Endothelial cell of umbilical vein (primary cell): ENCODE measurements at regions not wholly inside any gene's neighbourhood (a gene's known extent, or its start where the extent isn't known, plus 50 kb on each side); places are given as distances from the start of the nearest gene placed in this dataset.

Source experiments
- BruUV-seq: library from RNA; stranded (reverse); fragments of 400-500 nt; replicated peaks from 2 replicates; lab custom pipeline; 2021; lab: Mats Ljungman, UMichigan
- CTCF ChIA-PET: fragments of 300-600, 350-600 bp; sonication (Branson Sonifier 250); formaldehyde crosslinking; loops from one replicate; lab custom pipeline; 2021; ENCODE audit warnings: antibody characterized with exemption, inconsistent platforms; lab: Charles Lee
- POLR2A ChIA-PET: fragments of 300-600, 350-600 bp; sonication (Branson Sonifier 250); formaldehyde crosslinking; loops from one replicate; lab custom pipeline; 2021; ENCODE audit warnings: antibody characterized with exemption, inconsistent platforms; lab: Charles Lee
- DNase-seq: peaks from one replicate; pipeline ENCODE4 v3.0.0-alpha.2; 2011; ENCODE audit warnings: low read depth, low spot score
- FAIRE-seq: peaks from 2 replicates; lab custom pipeline; 2011; peaks lifted over from hg19 to GRCh38; lab: Jason Lieb, UNC
- H2AFZ ChIP-seq: 2 replicates; pipeline ENCODE4 v1.6.0; 2012; ENCODE audit warnings: low read depth, low read length, control low read depth, inconsistent platforms
- H3K27ac ChIP-seq: 2 replicates; pipeline ENCODE4 v1.5.1; 2011; ENCODE audit warnings: low read depth, mild to moderate bottlenecking, control low read depth, low read length, moderate library complexity; ENCODE audit not compliant: insufficient read depth
- H3K27me3 ChIP-seq, 2 experiments: 2 replicates each; pipeline versions ENCODE4 v1.6.0 to v1.6.1; 2011; ENCODE audit warnings: low read length in 2 of 2, mixed read lengths in 1 of 2; ENCODE audit not compliant: control insufficient read depth in 2 of 2, insufficient read depth in 2 of 2
- H3K36me3 ChIP-seq, 2 experiments: 2 replicates in 1 of 2; 3 replicates in 1 of 2; pipeline ENCODE4 v1.5.1; 2011; ENCODE audit warnings: low read length in 2 of 2, mild to moderate bottlenecking in 1 of 2, moderate library complexity in 1 of 2; ENCODE audit not compliant: control insufficient read depth in 2 of 2, insufficient read depth in 2 of 2; ENCODE audit errors: extremely low read depth in 1 of 2
- H3K4me1 ChIP-seq: 3 replicates; pipeline ENCODE4 v1.5.1; 2011; ENCODE audit warnings: mild to moderate bottlenecking, low read length; ENCODE audit not compliant: control insufficient read depth, insufficient read depth; ENCODE audit errors: extremely low read depth
- H3K4me2 ChIP-seq: 2 replicates; pipeline ENCODE4 v1.6.1; 2011; ENCODE audit warnings: low read length, control low read depth, mixed read lengths; ENCODE audit not compliant: insufficient read depth
- H3K4me3 ChIP-seq, 3 experiments: fragments of 200-600 bp in 1 of 3; sonication (generic), shearing (Covaris generic) in 1 of 3; replicated peaks in 1 of 3; 2 replicates each; pipeline ENCODE4 v1.5.1; 2011 to 2016; ENCODE audit warnings: control low read depth in 3 of 3, low read length in 3 of 3, mild to moderate bottlenecking in 2 of 3, inconsistent platforms in 1 of 3, low read depth in 1 of 3, moderate library complexity in 1 of 3; ENCODE audit not compliant: insufficient read depth in 1 of 3
- H3K79me2 ChIP-seq: 2 replicates; pipeline ENCODE4 v1.6.0; 2012; ENCODE audit warnings: low read length, inconsistent platforms; ENCODE audit not compliant: control insufficient read depth, insufficient read depth
- H3K9ac ChIP-seq: replicated peaks from 2 replicates; pipeline ENCODE3; 2011; ENCODE audit warnings: low read length, control low read depth; ENCODE audit not compliant: insufficient read depth; ENCODE audit errors: extremely low read depth
- H3K9me1 ChIP-seq: replicated peaks from 3 replicates; pipeline ENCODE4 v1.6.0; 2011; ENCODE audit warnings: mild to moderate bottlenecking, low read length; ENCODE audit not compliant: control insufficient read depth, insufficient read depth; ENCODE audit errors: extremely low read depth
- H3K9me3 ChIP-seq: replicated peaks from 2 replicates; pipeline ENCODE4 v1.5.1; 2012; ENCODE audit warnings: low read length, inconsistent platforms; ENCODE audit not compliant: control insufficient read depth, insufficient read depth
- H4K20me1 ChIP-seq: replicated peaks from 2 replicates; pipeline ENCODE3; 2011; ENCODE audit warnings: mild to moderate bottlenecking, low read length; ENCODE audit not compliant: control insufficient read depth, insufficient read depth; ENCODE audit errors: extremely low read depth
- EZH2 ChIP-seq: IDR thresholded peaks from 2 replicates; pipeline ENCODE4 v1.6.1; 2012; ENCODE audit warnings: borderline replicate concordance, low read depth, mild to moderate bottlenecking, moderate library complexity, low read length, inconsistent platforms; ENCODE audit not compliant: severe bottlenecking
- FOS ChIP-seq: IDR thresholded peaks from 2 replicates; pipeline ENCODE4 v1.6.1; 2011; ENCODE audit warnings: mild to moderate bottlenecking, low read length, moderate library complexity, borderline replicate concordance; ENCODE audit not compliant: insufficient read depth
- GATA2 ChIP-seq: IDR thresholded peaks from 2 replicates; pipeline ENCODE4 v1.7.0; 2011; ENCODE audit warnings: low read depth, mild to moderate bottlenecking, moderate library complexity, mixed read lengths, low read length; ENCODE audit not compliant: insufficient read length, insufficient read depth
- JUN ChIP-seq: IDR thresholded peaks from 2 replicates; pipeline ENCODE4 v1.6.1; 2011; ENCODE audit warnings: borderline replicate concordance, low read depth; ENCODE audit not compliant: insufficient read length, insufficient read depth
- MYC ChIP-seq: IDR thresholded peaks from one replicate; pipeline ENCODE4 v1.6.1; 2011; ENCODE audit warnings: mild to moderate bottlenecking, low read depth, low read length
- POLR2A ChIP-seq: IDR thresholded peaks from 2 replicates; pipeline ENCODE4 v1.6.1; 2012; ENCODE audit warnings: low read depth, mild to moderate bottlenecking, control low read depth, low read length
- POLR2AphosphoS5 ChIP-seq: IDR thresholded peaks from 2 replicates; pipeline ENCODE4 v1.6.1; 2012; ENCODE audit warnings: low read depth, mild to moderate bottlenecking, control low read depth, low read length, moderate library complexity; ENCODE audit not compliant: insufficient read depth
- dilution Hi-C: fragments of 300-500 bp; cut with MboI; formaldehyde crosslinking; loops from one replicate; pipeline ENCODE4 v1.15.0; 2019; ENCODE audit warnings: low sequenced_read_pairs; ENCODE audit not compliant: extremely low pct_ligation_motif_present
- intact Hi-C: fragments of 100-400 bp; cut with micrococcal nuclease; formaldehyde crosslinking; loops from one replicate; pipeline ENCODE4 v1.10.0; 2022
- TF ChIP-seq, protein P1 (sequence below), 2 donors: IDR thresholded peaks; 1 replicate in 1 of 2; 2 replicates in 1 of 2; pipeline ENCODE4 v1.5.1; 2011; ENCODE audit warnings: low read length in 2 of 2, mild to moderate bottlenecking in 2 of 2, moderate library complexity in 2 of 2, control low read depth in 1 of 2, inconsistent platforms in 1 of 2, low read depth in 1 of 2; ENCODE audit not compliant: insufficient read depth in 1 of 2; ENCODE audit errors: extremely low read depth in 1 of 2
- TF ChIP-seq, protein P2 (sequence below): IDR thresholded peaks from 2 replicates; pipeline ENCODE4 v1.6.1; 2011; ENCODE audit not compliant: insufficient read depth, insufficient read length

GRCh38 chr12:30074916-30075315, 291.2 kb upstream of the TMTC1 start:
- H3K27ac ChIP-seq = no peak overlapping the region
- dilution Hi-C loops = no loop called here

More at GRCh38 chr12:30074916-30075315, 291.2 kb upstream of the TMTC1 start:
- no peak overlapping the region for H3K9ac ChIP-seq
- no peaks in the 10 kb centered on the region for H3K9me3 ChIP-seq
- no peak for DNase-seq
- no peak overlapping the region for H3K4me3 ChIP-seq
- H3K27me3 ChIP-seq = no peaks in the 10 kb centered on the region
- no TSS peak for BruUV-seq
- H2AFZ ChIP-seq = no peak overlapping the region
- no peaks in the 10 kb centered on the region for H3K36me3 ChIP-seq
- no peaks in the 10 kb centered on the region for H3K79me2 ChIP-seq
- ChIA-PET POLR2A (no interaction called here), CTCF (no interaction called here)
- H3K4me2 ChIP-seq = no peak overlapping the region
- H4K20me1 ChIP-seq = no peaks in the 10 kb centered on the region
- intact Hi-C loops = no loop called here
- no peak for TF ChIP-seq JUN
- no peak for TF ChIP-seq GATA2
- no peak for TF ChIP-seq MYC
- no peak for TF ChIP-seq POLR2A
- no peak for TF ChIP-seq EZH2
- TF ChIP-seq, protein P1, sequence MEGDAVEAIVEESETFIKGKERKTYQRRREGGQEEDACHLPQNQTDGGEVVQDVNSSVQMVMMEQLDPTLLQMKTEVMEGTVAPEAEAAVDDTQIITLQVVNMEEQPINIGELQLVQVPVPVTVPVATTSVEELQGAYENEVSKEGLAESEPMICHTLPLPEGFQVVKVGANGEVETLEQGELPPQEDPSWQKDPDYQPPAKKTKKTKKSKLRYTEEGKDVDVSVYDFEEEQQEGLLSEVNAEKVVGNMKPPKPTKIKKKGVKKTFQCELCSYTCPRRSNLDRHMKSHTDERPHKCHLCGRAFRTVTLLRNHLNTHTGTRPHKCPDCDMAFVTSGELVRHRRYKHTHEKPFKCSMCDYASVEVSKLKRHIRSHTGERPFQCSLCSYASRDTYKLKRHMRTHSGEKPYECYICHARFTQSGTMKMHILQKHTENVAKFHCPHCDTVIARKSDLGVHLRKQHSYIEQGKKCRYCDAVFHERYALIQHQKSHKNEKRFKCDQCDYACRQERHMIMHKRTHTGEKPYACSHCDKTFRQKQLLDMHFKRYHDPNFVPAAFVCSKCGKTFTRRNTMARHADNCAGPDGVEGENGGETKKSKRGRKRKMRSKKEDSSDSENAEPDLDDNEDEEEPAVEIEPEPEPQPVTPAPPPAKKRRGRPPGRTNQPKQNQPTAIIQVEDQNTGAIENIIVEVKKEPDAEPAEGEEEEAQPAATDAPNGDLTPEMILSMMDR (IDR thresholded peaks at IDR 0.05; ENCODE audit: extremely low read depth in 1 of 2, insufficient read depth in 1 of 2, low read depth in 1 of 2, low read length in 2 of 2) = no peak
- TF ChIP-seq, protein P2, sequence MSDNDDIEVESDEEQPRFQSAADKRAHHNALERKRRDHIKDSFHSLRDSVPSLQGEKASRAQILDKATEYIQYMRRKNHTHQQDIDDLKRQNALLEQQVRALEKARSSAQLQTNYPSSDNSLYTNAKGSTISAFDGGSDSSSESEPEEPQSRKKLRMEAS = no peak
- no peak for TF ChIP-seq POLR2AphosphoS5
- TF ChIP-seq FOS = no peak
- FAIRE-seq = no peak
- no peaks in the 10 kb centered on the region for H3K4me1 ChIP-seq
- no peaks in the 10 kb centered on the region for H3K9me1 ChIP-seq
